Gastroesophageal sphincter (tissue), 3 donors: ENCODE measurements at regions not wholly inside any gene's neighbourhood (a gene's known extent, or its start where the extent isn't known, plus 50 kb on each side); places are given as distances from the start of the nearest gene placed in this dataset.

Experiments used
- CTCF ChIP-seq, 4 experiments: fragments of 200-600 bp in 2 of 4; fragments of 450-650 bp in 2 of 4; sonication (generic) in 1 of 4; IDR thresholded peaks; one replicate each; pipeline ENCODE4 v1.5.1; 2017 to 2019; ENCODE audit warnings: antibody characterized with exemption in 4 of 4, mild to moderate bottlenecking in 2 of 4, moderate library complexity in 2 of 4
- EP300 ChIP-seq: sonication (generic); formaldehyde crosslinking; IDR thresholded peaks from one replicate; pipeline ENCODE4 v1.6.1; 2017; ENCODE audit warnings: antibody characterized with exemption, mild to moderate bottlenecking
- POLR2A ChIP-seq, 2 donors: fragments of 450-650 bp; IDR thresholded peaks; one replicate each; pipeline ENCODE4 v1.6.1; 2017; ENCODE audit warnings: antibody characterized with exemption in 2 of 2, mild to moderate bottlenecking in 2 of 2, moderate library complexity in 1 of 2
- POLR2AphosphoS5 ChIP-seq: sonication (generic); formaldehyde crosslinking; IDR thresholded peaks from one replicate; pipeline ENCODE4 v1.6.1; 2017; ENCODE audit warnings: antibody characterized with exemption

- no peak for TF ChIP-seq CTCF (IDR thresholded peaks at IDR 0.05)
- no peak for TF ChIP-seq POLR2A (IDR thresholded peaks at IDR 0.05)
- TF ChIP-seq EP300: no peak
- TF ChIP-seq POLR2AphosphoS5: no peak
Measured at GRCh38 chr5:153926201-153926600, 112.5 kb downstream of the FAM114A2 start.
